ENCODE measurements at regions not wholly inside any gene's neighbourhood (a gene's known extent, or its start where the extent isn't known, plus 50 kb on each side); places are given as distances from the start of the nearest gene placed in this dataset.

DNA sequence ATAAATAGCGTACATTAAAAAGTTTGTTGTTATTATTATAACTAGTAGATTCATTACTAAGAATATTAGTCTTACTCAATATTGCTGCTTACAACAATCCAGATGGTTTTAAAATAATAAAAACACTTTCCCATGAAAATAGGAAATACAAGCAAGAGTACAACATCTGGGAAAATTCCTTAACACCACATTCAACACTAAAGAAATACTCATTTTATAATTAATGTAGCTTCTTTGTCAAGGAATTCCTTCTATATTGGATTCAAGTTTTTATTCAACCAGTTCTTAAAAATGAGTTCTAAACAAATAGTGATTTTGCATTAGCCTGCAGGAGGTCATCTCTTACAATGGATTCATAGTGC lies 650.3 kb upstream of the SLC35B3 start:
- Histone ChIP-seq H4K20me1 (replicated peaks; ENCODE audit: control insufficient read depth, extremely low read depth, insufficient read depth, low read length) (no peaks in the 10 kb centered on the region), H3K27me3 (ENCODE audit: control insufficient read depth in 2 of 2, insufficient read depth in 2 of 2, low read length in 2 of 2) (no peaks in the 10 kb centered on the region), H3K36me3 (ENCODE audit: control insufficient read depth in 2 of 2, extremely low read depth in 1 of 2, insufficient read depth in 2 of 2, low read length in 2 of 2) (no peaks in the 10 kb centered on the region), H3K4me2 (ENCODE audit: insufficient read depth, low read length) (no peak overlapping the region), H3K79me2 (ENCODE audit: control insufficient read depth, insufficient read depth, low read length) (no peaks in the 10 kb centered on the region), H3K27ac (ENCODE audit: insufficient read depth, low read depth, low read length) (no peak overlapping the region), H3K4me1 (ENCODE audit: control insufficient read depth, extremely low read depth, insufficient read depth, low read length) (no peaks in the 10 kb centered on the region), H3K9me1 (replicated peaks; ENCODE audit: control insufficient read depth, extremely low read depth, insufficient read depth, low read length) (no peaks in the 10 kb centered on the region), H3K4me3 (replicated peaks in 1 of 3; ENCODE audit: insufficient read depth in 1 of 3, low read depth in 1 of 3, low read length in 3 of 3) (no peak overlapping the region), H2AFZ (ENCODE audit: low read depth, low read length) (no peak overlapping the region), H3K9ac (replicated peaks; ENCODE audit: extremely low read depth, insufficient read depth, low read length) (no peak overlapping the region), H3K9me3 (replicated peaks; ENCODE audit: control insufficient read depth, insufficient read depth, low read length) (no peaks in the 10 kb centered on the region)
- TF ChIP-seq MAX (IDR thresholded peaks at IDR 0.05; ENCODE audit: insufficient read depth, insufficient read length) (no peak), FOS (IDR thresholded peaks at IDR 0.05; ENCODE audit: borderline replicate concordance, insufficient read depth, low read length) (no peak), MYC (IDR thresholded peaks at IDR 0.05; ENCODE audit: low read depth, low read length) (no peak), POLR2A (IDR thresholded peaks at IDR 0.05; ENCODE audit: low read depth, low read length) (no peak), POLR2AphosphoS5 (IDR thresholded peaks at IDR 0.05; ENCODE audit: insufficient read depth, low read depth, low read length) (no peak), GATA2 (IDR thresholded peaks at IDR 0.05; ENCODE audit: insufficient read depth, insufficient read length, low read depth, low read length) (no peak), CTCF (IDR thresholded peaks at IDR 0.05; ENCODE audit: extremely low read depth in 1 of 2, insufficient read depth in 1 of 2, low read depth in 1 of 2, low read length in 2 of 2) (no peak), EZH2 (IDR thresholded peaks at IDR 0.05; ENCODE audit: borderline replicate concordance, low read depth, low read length, severe bottlenecking) (no peak)
- FAIRE-seq (no peak), DNase-seq (ENCODE audit: low read depth, low spot score) (no peak)
- dilution Hi-C loops (cut with MboI; ENCODE audit: extremely low pct_ligation_motif_present, low sequenced_read_pairs) (no loop called here), intact Hi-C loops (cut with micrococcal nuclease) (no loop called here)
- ChIA-PET POLR2A (no interaction called here), CTCF (no interaction called here)
- no TSS peak for BruUV-seq (replicated peaks)
